Lower leg skin (tissue), 4 donors: ENCODE measurements at regions not wholly inside any gene's neighbourhood (a gene's known extent, or its start where the extent isn't known, plus 50 kb on each side); places are given as distances from the start of the nearest gene placed in this dataset.

Experiments
- DNase-seq, 2 donors: peaks; one replicate each; pipeline ENCODE4 v3.0.0-alpha.2; 2019; ENCODE audit warnings: low spot score in 2 of 2
- H3K4me3 ChIP-seq: fragments of 200-600 bp; sonication (generic); 2 replicates; pipeline ENCODE4 v1.5.1; 2017; ENCODE audit warnings: mild to moderate bottlenecking, low read depth; ENCODE audit not compliant: poor library complexity, severe bottlenecking
- POLR2A ChIP-seq, 2 donors: fragments of 450-650 bp; IDR thresholded peaks; one replicate each; pipeline ENCODE4 v1.6.1; 2016 to 2017; ENCODE audit warnings: antibody characterized with exemption in 2 of 2, mild to moderate bottlenecking in 1 of 2, moderate library complexity in 1 of 2
- WGBS, 2 donors: methylation state at CpG; one replicate each; pipeline ENCODE4 v1.1.5; 2018; 5-methylcytosine and 5-hydroxymethylcytosine counted together
- intact Hi-C: fragments of 100-400 bp; cut with DNase I; formaldehyde crosslinking; loops from one replicate; pipeline ENCODE4 v1.15.0; 2023; ENCODE audit warnings: low total_unique reads
- TF ChIP-seq, protein P1 (sequence below), 3 donors: fragments of 450-650 bp; IDR thresholded peaks; one replicate each; pipeline ENCODE4 v1.5.1; 2016; ENCODE audit warnings: antibody characterized with exemption in 3 of 3, mild to moderate bottlenecking in 3 of 3, moderate library complexity in 2 of 3

DNA sequence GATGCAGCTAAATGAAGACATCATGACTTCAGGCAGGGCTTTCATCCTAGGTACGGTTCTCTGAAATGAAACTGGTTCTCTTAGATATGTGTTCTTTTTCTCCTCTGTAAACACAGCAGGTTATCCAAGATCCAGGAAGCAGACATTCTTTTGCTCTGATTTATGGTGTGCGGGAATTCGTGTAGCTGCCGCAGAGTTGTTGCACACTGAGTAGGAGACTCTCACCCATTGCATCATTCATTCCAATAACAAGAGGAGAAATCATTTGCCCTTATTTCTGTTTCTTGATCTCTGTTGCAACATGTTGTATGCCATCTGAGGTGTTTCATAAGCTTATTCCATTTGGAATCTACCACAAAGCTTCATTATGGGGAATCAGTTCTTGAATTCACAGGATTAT, 133.6 kb upstream of the VCX2 start:
- WGBS, 2 donors: 72 to 75% methylated on average over 4 of the region's 4 CpGs
- H3K4me3 ChIP-seq: no peak overlapping the region
- TF ChIP-seq, protein P1, sequence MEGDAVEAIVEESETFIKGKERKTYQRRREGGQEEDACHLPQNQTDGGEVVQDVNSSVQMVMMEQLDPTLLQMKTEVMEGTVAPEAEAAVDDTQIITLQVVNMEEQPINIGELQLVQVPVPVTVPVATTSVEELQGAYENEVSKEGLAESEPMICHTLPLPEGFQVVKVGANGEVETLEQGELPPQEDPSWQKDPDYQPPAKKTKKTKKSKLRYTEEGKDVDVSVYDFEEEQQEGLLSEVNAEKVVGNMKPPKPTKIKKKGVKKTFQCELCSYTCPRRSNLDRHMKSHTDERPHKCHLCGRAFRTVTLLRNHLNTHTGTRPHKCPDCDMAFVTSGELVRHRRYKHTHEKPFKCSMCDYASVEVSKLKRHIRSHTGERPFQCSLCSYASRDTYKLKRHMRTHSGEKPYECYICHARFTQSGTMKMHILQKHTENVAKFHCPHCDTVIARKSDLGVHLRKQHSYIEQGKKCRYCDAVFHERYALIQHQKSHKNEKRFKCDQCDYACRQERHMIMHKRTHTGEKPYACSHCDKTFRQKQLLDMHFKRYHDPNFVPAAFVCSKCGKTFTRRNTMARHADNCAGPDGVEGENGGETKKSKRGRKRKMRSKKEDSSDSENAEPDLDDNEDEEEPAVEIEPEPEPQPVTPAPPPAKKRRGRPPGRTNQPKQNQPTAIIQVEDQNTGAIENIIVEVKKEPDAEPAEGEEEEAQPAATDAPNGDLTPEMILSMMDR (IDR thresholded peaks at IDR 0.05): no peak
- no peak for TF ChIP-seq POLR2A (IDR thresholded peaks at IDR 0.05)
- no peak for DNase-seq
- intact Hi-C loops: no loop called here

DNA sequence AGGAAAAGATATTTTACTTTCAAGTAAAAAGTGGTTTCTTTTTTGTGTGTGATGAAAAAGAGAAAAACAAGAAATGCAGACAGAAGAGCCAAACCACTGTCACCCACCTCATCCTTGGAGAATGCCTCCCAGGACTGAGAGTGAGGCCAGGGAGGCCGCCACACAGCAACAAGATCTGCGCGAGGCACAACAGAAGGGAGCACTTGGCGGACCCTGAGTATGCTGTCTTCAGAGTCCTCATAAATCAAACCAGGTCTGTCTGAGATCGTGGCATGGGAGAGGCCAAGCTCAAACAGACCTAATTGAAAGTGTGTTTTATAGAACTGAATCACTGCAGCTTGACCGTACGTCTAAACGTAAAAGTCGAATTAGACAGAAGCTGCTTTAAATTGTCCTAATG, 134.3 kb upstream of the VCX2 start:
- no peak for DNase-seq
- no peak overlapping the region for H3K4me3 ChIP-seq
- 61 to 78% methylated on average over 9 of the region's 9 CpGs for WGBS, 2 donors
- intact Hi-C loops: no loop called here
- no peak for TF ChIP-seq POLR2A (IDR thresholded peaks at IDR 0.05)
- TF ChIP-seq, protein P1 (IDR thresholded peaks at IDR 0.05): no peak

- no peak for DNase-seq
- WGBS, 2 donors: 53 to 72% methylated on average over 2 to 4 of the region's 4 CpGs
- intact Hi-C loops: no loop called here
- no peak for TF ChIP-seq POLR2A (IDR thresholded peaks at IDR 0.05)
- TF ChIP-seq, protein P1 (IDR thresholded peaks at IDR 0.05): no peak
- no peak overlapping the region for H3K4me3 ChIP-seq
Observed at GRCh38 chrX:8306291-8306925, 135.3 kb upstream of the VCX2 start.

- WGBS, 2 donors: 67 to 80% methylated on average over 5 of the region's 5 CpGs
- TF ChIP-seq, protein P1 (IDR thresholded peaks at IDR 0.05): no peak
- no peak for TF ChIP-seq POLR2A (IDR thresholded peaks at IDR 0.05)
- no peak overlapping the region for H3K4me3 ChIP-seq
- DNase-seq: no peak
- intact Hi-C loops: no loop called here
Observed at GRCh38 chrX:8310409-8310808, 139.3 kb upstream of the VCX2 start.

DNA sequence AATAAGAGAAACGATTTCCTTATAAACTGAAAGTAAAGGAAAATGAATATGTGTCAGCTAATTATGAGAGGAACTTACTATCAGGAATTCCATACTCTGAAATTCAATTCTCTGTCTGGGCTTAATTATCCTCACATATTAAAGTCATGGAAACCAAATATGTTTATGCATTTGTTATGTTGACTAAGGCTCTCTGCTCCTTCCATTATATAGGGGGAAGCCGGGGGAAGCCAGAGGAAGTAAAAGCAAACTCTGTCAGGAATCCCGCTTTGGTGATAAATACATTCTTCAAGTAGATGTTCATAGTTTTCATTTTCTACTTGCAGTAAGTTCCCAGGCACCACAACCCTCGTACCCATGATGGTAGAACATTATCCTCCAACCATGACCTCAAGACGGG, 142.8 kb upstream of the VCX2 start:
- no peak for DNase-seq
- TF ChIP-seq, protein P1 (IDR thresholded peaks at IDR 0.05): no peak
- TF ChIP-seq POLR2A (IDR thresholded peaks at IDR 0.05): no peak
- WGBS, 2 donors: 65 to 70% methylated on average over 5 of the region's 5 CpGs

GRCh38 chrX:8314881-8315280, 143.8 kb upstream of the VCX2 start:
- no peak for DNase-seq
- no peak overlapping the region for H3K4me3 ChIP-seq
- intact Hi-C loops: no loop called here
- TF ChIP-seq, protein P1 (IDR thresholded peaks at IDR 0.05): no peak
- no peak for TF ChIP-seq POLR2A (IDR thresholded peaks at IDR 0.05)
- WGBS, 2 donors: 84 to 87% methylated on average over 4 of the region's 4 CpGs

More for the DNA sequence above, 142.8 kb upstream of the VCX2 start:
- intact Hi-C loops: no loop called here
- H3K4me3 ChIP-seq: no peak overlapping the region
